ENCODE measurements at regions not wholly inside any gene's neighbourhood (a gene's known extent, or its start where the extent isn't known, plus 50 kb on each side); places are given as distances from the start of the nearest gene placed in this dataset.

DNA sequence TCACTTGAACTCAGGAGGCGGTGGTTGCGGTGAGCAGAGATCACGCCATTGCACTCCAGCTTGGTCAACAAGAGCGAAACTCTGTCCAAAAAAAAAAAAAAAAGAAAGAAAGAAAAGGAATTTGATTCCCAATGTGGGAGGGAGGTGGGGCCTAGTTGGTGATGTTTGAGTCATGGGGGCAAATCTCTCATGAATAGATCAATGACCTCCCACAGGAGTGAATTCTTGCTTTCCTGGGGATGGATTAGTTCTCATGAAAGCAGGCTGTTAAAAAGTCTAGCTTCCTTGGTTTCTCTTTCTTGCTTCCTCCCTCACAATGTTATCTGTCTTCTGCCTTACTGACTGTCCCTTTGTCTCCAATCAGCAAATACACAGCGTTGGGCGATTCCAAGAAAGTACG, 419.5 kb upstream of the RPS6KA3 start:
- TF ChIP-seq POLR2AphosphoS5 (IDR thresholded peaks at IDR 0.05) (no peak), POLR2A (IDR thresholded peaks at IDR 0.05) (no peak)
- TF ChIP-seq, protein P1, sequence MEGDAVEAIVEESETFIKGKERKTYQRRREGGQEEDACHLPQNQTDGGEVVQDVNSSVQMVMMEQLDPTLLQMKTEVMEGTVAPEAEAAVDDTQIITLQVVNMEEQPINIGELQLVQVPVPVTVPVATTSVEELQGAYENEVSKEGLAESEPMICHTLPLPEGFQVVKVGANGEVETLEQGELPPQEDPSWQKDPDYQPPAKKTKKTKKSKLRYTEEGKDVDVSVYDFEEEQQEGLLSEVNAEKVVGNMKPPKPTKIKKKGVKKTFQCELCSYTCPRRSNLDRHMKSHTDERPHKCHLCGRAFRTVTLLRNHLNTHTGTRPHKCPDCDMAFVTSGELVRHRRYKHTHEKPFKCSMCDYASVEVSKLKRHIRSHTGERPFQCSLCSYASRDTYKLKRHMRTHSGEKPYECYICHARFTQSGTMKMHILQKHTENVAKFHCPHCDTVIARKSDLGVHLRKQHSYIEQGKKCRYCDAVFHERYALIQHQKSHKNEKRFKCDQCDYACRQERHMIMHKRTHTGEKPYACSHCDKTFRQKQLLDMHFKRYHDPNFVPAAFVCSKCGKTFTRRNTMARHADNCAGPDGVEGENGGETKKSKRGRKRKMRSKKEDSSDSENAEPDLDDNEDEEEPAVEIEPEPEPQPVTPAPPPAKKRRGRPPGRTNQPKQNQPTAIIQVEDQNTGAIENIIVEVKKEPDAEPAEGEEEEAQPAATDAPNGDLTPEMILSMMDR (IDR thresholded peaks at IDR 0.05): no peak

All from sigmoid colon (tissue), 4 donors.